ENCODE measurements at regions not wholly inside any gene's neighbourhood (a gene's known extent, or its start where the extent isn't known, plus 50 kb on each side); places are given as distances from the start of the nearest gene placed in this dataset.

DNA sequence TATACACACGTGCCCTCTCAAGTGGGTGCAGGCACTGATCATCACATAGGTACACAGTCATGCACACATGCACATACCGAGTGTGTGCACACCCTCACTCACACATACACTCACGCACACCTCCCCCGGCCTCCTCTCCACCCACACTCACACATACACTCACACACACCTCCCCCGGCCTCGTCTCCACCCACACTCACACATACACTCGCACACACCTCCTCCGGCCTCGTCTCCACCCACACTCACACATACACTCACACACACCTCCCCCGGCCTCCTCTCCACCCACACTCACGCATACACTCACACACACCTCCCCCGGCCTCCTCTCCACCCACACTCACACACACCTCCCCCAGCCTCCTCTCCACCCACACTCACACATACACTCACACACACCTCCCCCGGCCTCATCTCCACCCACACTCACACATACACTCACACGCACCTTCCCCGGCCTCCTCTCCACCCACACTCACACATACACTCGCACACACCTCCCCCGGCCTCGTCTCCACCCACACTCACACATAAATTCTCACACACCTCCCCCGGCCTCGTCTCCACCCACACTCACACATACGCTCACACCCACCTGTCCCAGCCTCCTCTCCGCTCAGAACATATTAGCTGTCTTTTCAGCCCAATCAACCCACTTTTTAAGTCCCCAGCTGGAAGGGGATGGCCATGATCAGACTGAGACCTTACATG is 105.2 kb upstream of the VSTM2B start:
- no peaks in the 10 kb centered on the region for H3K4me1 ChIP-seq (ENCODE audit: insufficient read depth)
- no peaks in the 10 kb centered on the region for H4K20me1 ChIP-seq (ENCODE audit: insufficient read depth)
- no peak overlapping the region for H3K9ac ChIP-seq
- H3K9me2 ChIP-seq (ENCODE audit: insufficient read depth): no peaks in the 10 kb centered on the region
- no peak for DNase-seq
- H3K27ac ChIP-seq: no peak overlapping the region
- H3K79me2 ChIP-seq (ENCODE audit: insufficient read depth): no peaks in the 10 kb centered on the region
- H3K27me3 ChIP-seq (replicated peaks; ENCODE audit: insufficient read depth): no peaks in the 10 kb centered on the region
- WGBS, 2 experiments (ENCODE audit: low coverage in 1 of 2, low lambda C conversion rate in 2 of 2, missing lambda C conversion rate in 2 of 2): 66 to 82% methylated on average over 6 to 22 of the region's 22 CpGs
- no peak for TF ChIP-seq EZH2phosphoT487 (IDR thresholded peaks at IDR 0.05; ENCODE audit: insufficient read depth, low read depth)
- TF ChIP-seq EZH2 (IDR thresholded peaks at IDR 0.05; ENCODE audit: insufficient read depth, poor library complexity, severe bottlenecking): no peak
- in situ Hi-C loops (cut with MboI): no loop called here
- no peaks in the 10 kb centered on the region for H3F3A ChIP-seq (ENCODE audit: insufficient read depth)
- no peak overlapping the region for H3K4me2 ChIP-seq (ENCODE audit: unreplicated experiment)
- H3K36me3 ChIP-seq (ENCODE audit: low read depth): no peaks in the 10 kb centered on the region
- no peak overlapping the region for H2AFZ ChIP-seq
- no peaks in the 10 kb centered on the region for H3K9me3 ChIP-seq (ENCODE audit: low read depth)
- no peak overlapping the region for H3K4me3 ChIP-seq

GRCh38 chr19:29421196-29421545 is 104.6 kb upstream of the VSTM2B start:
- 5% methylated on average over 11 of the region's 11 CpGs for WGBS, 2 experiments (ENCODE audit: low coverage in 1 of 2, low lambda C conversion rate in 2 of 2, missing lambda C conversion rate in 2 of 2)
- no peak overlapping the region for H3K27ac ChIP-seq

DNA sequence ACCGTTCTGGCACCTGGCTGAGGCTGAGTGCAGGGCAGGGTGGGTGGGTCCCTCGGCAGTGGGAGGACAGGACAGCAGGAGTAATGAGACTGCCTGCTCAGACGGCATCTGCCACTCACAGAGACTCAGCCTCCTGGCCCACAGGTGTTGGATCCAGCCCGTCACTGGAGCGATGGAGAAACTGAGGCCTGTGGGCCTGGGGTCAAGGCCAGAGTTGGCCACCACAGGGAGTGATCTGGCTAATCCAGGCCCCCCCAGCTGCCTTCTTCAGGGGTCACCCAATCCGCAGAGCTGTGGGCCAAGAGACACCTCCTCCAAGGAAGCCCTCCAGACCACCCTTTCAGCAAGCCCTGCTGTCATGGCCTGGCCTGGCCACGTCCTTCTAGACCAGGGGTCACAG is 103.7 kb upstream of the VSTM2B start:
- no peak overlapping the region for H2AFZ ChIP-seq
- no peak overlapping the region for H3K9ac ChIP-seq
- no peak for DNase-seq
- H3K4me1 ChIP-seq (ENCODE audit: insufficient read depth): no peaks in the 10 kb centered on the region
- H3K79me2 ChIP-seq (ENCODE audit: insufficient read depth): no peaks in the 10 kb centered on the region
- no peaks in the 10 kb centered on the region for H3K27me3 ChIP-seq (replicated peaks; ENCODE audit: insufficient read depth)
- in situ Hi-C loops (cut with MboI): no loop called here
- no peak overlapping the region for H3K4me3 ChIP-seq
- no peaks in the 10 kb centered on the region for H3K9me2 ChIP-seq (ENCODE audit: insufficient read depth)
- no peaks in the 10 kb centered on the region for H3F3A ChIP-seq (ENCODE audit: insufficient read depth)
- H3K36me3 ChIP-seq (ENCODE audit: low read depth): no peaks in the 10 kb centered on the region
- WGBS, 2 experiments (ENCODE audit: low coverage in 1 of 2, low lambda C conversion rate in 2 of 2, missing lambda C conversion rate in 2 of 2): 50 to 53% methylated on average over 7 of the region's 7 CpGs
- no peak overlapping the region for H3K27ac ChIP-seq
- H4K20me1 ChIP-seq (ENCODE audit: insufficient read depth): no peaks in the 10 kb centered on the region
- TF ChIP-seq EZH2phosphoT487 (IDR thresholded peaks at IDR 0.05; ENCODE audit: insufficient read depth, low read depth) (no peak), EZH2 (IDR thresholded peaks at IDR 0.05; ENCODE audit: insufficient read depth, poor library complexity, severe bottlenecking) (no peak)
- no peak overlapping the region for H3K4me2 ChIP-seq (ENCODE audit: unreplicated experiment)
- no peaks in the 10 kb centered on the region for H3K9me3 ChIP-seq (ENCODE audit: low read depth)

More at GRCh38 chr19:29421196-29421545, 104.6 kb upstream of the VSTM2B start:
- H3K4me3 ChIP-seq: no peak overlapping the region
- H3F3A ChIP-seq (ENCODE audit: insufficient read depth): no peaks in the 10 kb centered on the region
- H3K79me2 ChIP-seq (ENCODE audit: insufficient read depth): no peaks in the 10 kb centered on the region
- no peaks in the 10 kb centered on the region for H3K36me3 ChIP-seq (ENCODE audit: low read depth)
- no peaks in the 10 kb centered on the region for H3K27me3 ChIP-seq (replicated peaks; ENCODE audit: insufficient read depth)
- H3K9me2 ChIP-seq (ENCODE audit: insufficient read depth): no peaks in the 10 kb centered on the region
- H4K20me1 ChIP-seq (ENCODE audit: insufficient read depth): no peaks in the 10 kb centered on the region
- TF ChIP-seq EZH2 (IDR thresholded peaks at IDR 0.05; ENCODE audit: insufficient read depth, poor library complexity, severe bottlenecking): no peak
- TF ChIP-seq EZH2phosphoT487 (IDR thresholded peaks at IDR 0.05; ENCODE audit: insufficient read depth, low read depth): no peak
- no peak overlapping the region for H3K9ac ChIP-seq
- in situ Hi-C loops (cut with MboI): no loop called here
- DNase-seq: peak; percentile 40
- H3K9me3 ChIP-seq (ENCODE audit: low read depth): no peaks in the 10 kb centered on the region
- H3K4me2 ChIP-seq (ENCODE audit: unreplicated experiment): no peak overlapping the region
- no peak overlapping the region for H2AFZ ChIP-seq
- H3K4me1 ChIP-seq (ENCODE audit: insufficient read depth): no peaks in the 10 kb centered on the region

- Histone ChIP-seq H3K27me3 (replicated peaks; ENCODE audit: insufficient read depth) (no peaks in the 10 kb centered on the region), H3K4me3 (no peak overlapping the region), H3K9me3 (ENCODE audit: low read depth) (no peaks in the 10 kb centered on the region), H3K27ac (no peak overlapping the region), H3K9ac (no peak overlapping the region), H3K79me2 (ENCODE audit: insufficient read depth) (no peaks in the 10 kb centered on the region), H3K36me3 (ENCODE audit: low read depth) (no peaks in the 10 kb centered on the region), H2AFZ (no peak overlapping the region), H3K4me2 (ENCODE audit: unreplicated experiment) (no peak overlapping the region), H3F3A (ENCODE audit: insufficient read depth) (no peaks in the 10 kb centered on the region), H4K20me1 (ENCODE audit: insufficient read depth) (no peaks in the 10 kb centered on the region), H3K4me1 (ENCODE audit: insufficient read depth) (no peaks in the 10 kb centered on the region), H3K9me2 (ENCODE audit: insufficient read depth) (no peaks in the 10 kb centered on the region)
- 61 to 64% methylated on average over 5 of the region's 5 CpGs for WGBS, 2 experiments (ENCODE audit: low coverage in 1 of 2, low lambda C conversion rate in 2 of 2, missing lambda C conversion rate in 2 of 2)
- no peak for DNase-seq
- in situ Hi-C loops (cut with MboI): no loop called here
- TF ChIP-seq EZH2phosphoT487 (IDR thresholded peaks at IDR 0.05; ENCODE audit: insufficient read depth, low read depth) (no peak), EZH2 (IDR thresholded peaks at IDR 0.05; ENCODE audit: insufficient read depth, poor library complexity, severe bottlenecking) (no peak)
Observed at GRCh38 chr19:29422486-29423085, 103.2 kb upstream of the VSTM2B start.
